Stimulated activated CD4-positive, alpha-beta T cell treated with anti-CD3 and anti-CD28 coated beads, Interleukin-1b, Interleukin-23, amount 100 ng/mL, for 24 hours (primary cell): ENCODE measurements at regions not wholly inside any gene's neighbourhood (a gene's known extent, or its start where the extent isn't known, plus 50 kb on each side); places are given as distances from the start of the nearest gene placed in this dataset.
"Not testable (repeated sequence)": the region's sequence is repeated elsewhere in the genome, so short reads cannot be mapped to it uniquely, and the experiment has no call there.

Source experiments
- DNase-seq, 4 experiments: peaks; one replicate each; pipeline ENCODE4 v3.0.0-alpha.2; 2020; ENCODE audit warnings: low read depth in 4 of 4, low spot score in 1 of 4

DNA sequence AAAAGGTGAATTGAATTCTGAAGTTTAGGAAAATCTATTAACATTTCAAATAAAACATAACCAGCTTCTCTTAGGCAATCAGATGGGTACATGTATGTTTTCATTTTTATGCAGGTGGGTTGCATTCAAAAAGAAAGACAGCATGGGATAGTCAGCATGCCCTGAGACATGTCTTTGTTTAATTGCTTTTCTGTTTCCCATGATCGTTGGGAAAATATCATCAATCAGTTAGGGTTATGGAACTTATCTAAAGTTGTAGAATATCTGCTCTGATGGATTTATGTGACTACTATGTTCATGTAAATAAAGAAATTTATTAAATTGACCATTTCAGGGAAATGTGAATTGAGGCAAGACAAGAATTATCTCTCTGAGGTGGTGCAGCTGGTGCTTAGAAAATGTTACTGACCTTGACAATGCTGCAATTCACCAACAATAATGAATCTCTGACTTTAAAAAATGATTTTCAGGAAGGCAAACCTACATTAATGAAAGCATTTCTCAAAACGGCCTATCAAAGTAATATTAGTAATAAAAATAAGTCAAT, 112.7 kb downstream of the RFPL4B start:
- no peak for DNase-seq

DNA sequence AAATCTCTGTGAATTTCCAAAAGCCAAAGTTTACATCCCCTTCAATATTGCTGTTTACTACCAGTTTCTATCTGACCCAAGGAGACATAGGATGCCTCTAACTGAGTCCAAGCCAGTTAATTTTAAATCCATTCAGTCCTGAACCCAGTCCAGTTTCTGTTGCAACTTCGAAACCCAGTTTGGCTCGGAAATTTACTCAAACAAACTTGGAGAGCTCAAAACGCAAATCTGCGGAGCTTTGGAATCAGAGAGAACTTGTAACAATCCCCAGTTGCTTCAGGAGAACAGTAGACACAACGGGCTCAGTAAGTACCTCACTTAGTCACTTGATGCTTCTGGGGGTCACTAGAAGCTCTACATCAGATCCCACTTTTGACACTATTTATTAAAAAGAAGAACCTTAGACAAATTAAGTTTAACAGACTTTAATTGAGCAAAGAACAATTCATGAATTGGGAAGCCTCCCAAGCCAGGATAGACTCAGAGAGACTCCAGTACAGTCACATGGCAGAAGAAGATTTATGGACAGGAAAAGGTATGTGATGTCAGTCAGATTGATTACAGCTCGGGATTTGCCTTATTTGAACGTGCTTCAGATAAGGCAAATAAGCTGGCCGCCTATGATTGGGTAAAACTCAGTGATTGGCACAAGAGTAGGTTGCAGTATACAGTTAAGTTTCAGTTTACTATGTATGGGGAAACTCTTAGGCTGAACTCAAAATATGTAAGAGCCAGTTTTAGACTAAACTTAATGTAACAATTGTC, 118.0 kb downstream of the RFPL4B start:
- DNase-seq, result no peak

DNA sequence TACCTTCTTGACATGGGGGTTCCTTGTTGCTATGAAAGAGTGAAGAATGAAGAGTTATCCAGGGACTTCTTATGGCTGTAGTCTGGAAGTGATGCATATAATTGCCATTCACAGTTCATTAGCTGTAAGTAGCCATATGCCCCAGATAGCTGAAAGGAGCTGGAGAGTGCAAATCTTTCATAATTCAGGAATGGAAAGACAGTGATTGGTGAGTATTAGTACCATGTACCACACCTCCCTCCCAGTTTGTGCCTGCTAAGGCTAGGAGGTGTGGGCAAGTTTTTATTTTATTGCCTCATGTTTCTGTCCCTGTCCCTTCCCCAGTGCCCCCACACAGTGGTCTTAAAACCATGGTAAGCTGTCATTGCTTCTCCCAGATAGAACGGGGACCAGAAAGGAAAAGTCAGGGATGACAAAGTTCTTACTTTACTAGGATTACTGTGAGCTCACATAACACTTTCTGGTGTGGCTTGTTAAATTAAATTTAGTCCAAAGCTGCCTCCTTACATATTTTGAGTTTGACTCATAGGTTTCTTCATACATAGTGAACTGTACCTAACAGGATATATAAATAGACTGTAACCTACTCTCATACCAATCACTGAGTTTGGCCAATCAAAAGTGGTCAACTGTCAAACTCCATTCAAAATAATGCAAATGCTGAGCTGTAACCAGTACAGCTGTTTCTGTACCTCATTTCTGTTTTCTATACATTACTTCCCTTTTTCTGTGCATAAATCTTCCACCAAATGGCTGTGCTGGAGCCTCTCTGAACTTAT, 119.4 kb downstream of the RFPL4B start:
- DNase-seq, result no peak

DNA sequence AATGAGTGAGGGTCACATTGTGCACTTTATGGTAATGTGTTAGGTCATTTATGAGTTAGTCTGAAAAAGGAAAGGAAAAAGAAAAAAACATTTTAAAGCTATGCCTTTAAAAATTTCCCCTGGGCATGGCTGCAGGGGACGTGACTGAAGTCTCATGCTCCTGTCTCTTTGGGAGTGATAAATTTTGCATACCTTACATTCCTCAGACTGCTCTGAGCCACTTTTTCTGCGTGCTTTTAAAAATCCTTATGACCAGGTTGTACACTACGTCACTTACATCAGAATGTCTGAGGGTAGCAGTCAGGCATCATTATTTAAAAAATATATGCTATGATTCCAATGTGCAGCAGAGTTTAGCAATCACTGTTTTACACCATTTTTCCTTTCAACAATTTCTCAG, 121.2 kb downstream of the RFPL4B start:
- DNase-seq, result no peak

DNA sequence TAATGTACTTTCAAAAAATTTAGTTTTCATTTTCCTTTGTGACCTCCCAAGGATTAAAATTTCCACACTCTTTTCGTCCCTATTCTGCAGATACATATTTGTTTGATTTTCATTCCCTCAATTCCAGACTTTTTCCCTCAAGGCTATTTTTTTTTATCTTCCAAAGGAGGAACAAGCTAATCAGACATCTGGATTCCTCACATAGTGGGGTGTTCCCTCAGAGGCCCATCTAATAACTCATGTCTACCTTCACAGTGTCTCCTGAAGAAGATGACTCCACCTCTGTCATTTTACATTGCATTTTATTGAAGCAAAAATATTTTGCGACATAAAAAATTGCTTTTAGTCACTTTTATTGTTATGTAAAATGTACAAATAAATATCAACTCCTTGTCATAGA, 122.2 kb downstream of the RFPL4B start:
- DNase-seq, result no peak

DNA sequence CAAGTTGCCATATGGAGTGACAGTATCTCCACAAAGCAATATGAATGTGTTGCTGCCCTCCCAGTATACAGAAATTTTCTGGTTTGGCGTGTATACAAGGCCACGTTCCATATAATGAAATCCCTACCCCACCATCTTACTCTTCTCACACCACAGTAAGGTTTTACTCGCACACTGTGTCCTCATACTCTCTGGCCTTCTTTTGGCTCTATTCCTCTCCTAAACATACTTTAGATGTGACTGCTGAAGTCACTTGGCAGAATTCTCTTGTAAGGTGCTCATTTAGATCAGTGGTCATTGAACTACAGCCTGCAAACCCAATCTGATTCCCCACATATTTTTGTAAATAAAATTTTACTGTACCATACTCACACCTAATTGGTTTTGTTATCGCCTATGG, 123.2 kb downstream of the RFPL4B start:
- no peak for DNase-seq

DNA sequence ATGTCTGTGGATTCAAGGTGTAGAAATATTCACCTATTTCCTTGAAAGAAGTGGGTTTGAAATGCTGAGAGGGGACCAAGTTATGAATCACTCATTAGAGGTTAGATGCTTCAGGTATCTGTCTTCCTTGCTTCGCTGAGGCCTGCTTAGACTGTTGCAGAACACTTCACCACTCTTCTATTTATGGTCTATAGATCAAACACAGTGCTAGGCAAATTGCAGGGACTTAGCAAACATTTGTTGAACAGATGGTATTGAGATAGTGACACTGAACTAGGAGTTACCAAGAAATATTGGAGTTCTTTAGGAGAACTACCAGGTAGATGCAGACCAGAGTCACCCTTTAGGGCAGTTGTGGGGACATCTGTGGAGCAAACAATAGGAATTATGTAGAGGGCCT, 123.8 kb downstream of the RFPL4B start:
- DNase-seq, result no peak

DNA sequence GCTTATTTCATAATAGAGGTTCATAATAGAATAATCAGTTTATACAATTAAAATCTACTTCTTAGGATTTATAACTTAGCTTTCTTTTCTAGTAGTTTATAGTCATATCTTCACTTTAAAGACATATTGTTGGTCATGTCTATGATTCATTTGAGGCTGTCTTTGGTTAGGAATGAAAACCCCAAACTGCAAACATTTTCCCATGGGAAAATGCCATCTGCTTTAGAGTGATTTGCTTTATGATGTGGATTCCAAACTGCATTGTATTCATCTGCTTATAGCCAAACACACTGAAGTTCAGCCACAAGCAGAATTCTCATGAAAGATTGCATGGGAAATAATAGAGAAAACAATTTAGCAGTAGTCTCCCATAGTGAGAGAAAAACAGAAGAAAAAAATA, 128.0 kb downstream of the RFPL4B start:
- DNase-seq, result no peak

DNA sequence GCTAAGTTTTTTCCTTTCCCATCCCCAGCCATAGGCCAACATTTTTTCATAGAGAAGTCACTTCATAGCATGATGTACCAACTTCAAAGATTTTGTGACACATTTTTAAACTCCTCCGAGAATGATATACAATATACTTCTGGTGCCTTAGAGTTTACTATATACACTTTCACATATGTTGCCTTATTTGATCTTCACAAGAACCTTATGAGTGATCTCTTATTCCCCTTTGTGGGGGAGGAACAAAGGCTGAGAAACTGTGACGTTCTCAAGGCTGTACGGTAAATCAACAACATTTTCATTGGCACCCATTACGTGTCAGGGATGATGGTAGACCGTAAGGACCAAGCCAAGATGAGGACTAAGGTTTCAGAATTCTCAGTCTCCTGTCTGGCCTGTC, 130.0 kb downstream of the RFPL4B start:
- DNase-seq, result no peak

DNA sequence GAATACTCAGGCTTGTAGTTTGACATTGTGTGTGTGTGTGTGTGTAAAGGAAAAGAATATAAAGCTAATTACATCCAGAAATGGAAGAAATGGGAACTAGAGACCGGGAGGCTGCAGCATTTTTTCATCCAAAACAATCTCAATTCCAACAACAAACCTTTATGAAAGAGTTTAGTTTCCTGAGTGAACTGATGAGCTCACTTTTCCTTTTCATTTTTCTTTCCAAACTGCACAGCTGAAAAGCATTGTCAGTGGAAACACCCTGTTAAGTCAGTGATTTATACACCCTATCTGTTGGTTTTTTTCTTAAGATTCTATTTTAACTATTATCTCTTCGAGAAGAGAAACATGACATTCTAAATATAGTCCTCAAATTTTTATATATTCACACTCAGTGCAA, 130.9 kb downstream of the RFPL4B start:
- DNase-seq, result no peak

DNA sequence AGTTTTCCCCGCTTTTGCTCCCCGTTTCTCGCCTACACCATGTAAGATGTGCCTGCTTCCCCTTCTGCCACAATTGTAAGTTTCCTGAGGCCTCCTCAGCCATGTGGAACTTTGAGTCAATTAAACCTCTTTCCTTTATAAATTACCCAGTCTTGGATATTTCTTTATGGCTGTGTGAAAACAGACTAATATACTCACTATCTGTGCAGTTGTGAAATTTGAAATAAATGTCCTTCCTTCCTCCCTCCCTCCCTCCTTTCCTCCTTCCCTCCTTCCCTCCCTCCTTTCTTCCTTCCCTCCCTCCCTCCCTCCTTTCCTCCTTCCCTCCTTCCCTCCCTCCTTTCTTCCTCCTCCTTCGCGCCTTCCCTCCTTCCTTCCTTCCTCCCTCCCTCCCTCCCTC, 132.8 kb downstream of the RFPL4B start:
- not testable (repeated sequence) for DNase-seq

DNA sequence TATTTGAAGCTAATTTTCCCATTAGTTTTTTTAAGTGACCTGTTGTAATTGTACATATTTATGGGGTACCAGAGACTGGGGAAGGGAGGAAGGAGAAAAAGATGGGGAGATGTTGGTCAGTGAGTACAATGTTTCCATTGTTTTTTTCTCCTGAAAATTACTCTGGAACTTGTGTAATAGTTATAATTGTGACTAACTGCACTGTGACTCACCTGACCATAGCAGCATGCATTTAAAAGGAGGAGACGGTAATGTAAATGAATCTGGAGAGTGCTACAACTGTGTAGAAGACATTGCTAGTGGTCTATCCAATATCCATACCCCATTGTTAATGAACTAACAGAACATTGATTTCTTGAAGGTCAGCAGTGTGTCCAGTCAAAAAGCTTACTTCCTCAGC, 133.4 kb downstream of the RFPL4B start:
- DNase-seq, result no peak

DNA sequence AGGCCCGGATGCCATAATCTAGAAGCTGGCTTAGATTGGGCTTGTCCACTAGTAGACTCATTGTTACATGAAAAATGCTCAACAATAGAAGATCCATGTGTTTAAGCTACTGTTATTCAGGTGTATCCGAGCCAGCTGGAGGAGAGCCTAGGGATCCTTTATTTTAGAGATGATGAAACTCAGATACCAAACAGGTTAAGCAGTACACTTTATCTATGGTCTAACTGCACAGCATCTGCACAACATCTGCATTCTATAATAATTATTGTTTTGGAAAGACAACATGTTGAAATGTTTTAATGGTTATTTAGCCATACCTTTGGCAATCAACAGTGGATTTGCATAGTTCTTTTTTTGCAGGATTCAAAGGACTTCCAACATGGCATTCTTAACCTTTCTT, 134.1 kb downstream of the RFPL4B start:
- DNase-seq, result no peak

DNA sequence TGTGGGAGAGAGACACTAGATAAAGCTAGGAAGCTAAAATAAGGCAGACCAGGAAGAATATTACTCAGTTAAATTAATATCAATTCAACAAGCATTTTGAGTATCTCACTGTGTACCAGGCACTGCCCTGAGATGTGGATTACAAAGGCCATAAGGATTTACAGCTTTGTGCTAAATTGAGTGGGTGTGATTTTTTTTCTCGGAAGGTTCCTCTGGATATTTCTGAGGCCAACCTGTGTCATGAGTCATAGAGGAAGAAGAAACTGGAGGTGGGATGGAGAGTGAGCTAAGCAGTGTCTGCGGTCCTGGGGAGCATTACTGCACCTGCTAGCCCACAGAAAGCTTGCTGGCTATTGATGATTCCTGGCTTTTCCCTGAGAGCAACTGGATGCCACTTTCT, 135.2 kb downstream of the RFPL4B start:
- no peak for DNase-seq

DNA sequence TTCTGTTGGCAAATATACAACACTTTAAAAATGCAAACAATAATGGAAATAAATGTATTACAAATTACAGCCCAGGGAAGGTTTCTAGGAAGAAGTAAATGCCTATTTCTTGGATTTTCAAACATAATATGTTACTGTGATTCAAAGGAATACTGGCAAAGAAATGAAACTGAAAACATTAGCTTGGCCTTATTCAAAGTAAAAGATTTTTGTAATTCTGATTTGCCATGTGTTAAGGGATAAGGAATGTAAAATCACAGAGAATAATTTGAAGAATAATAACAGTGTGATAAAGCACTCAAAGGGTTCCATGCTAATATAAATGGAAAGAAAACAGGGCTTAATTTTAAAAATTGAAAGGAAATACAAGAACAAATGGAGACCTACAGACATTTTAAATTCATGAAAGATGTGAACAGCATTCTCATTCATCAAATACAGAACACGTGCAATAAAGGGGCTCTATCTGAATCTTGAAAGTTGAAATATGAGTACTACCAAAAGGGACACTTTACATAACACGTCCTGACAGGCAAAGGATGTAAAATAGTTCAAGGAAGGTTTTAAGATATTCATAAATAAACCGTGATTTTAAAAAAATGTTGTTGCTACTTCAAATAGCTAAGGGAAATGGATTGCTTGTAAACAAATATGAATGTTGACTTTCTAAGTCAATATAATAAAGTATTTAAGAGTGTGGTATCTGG, 138.1 kb downstream of the RFPL4B start:
- DNase-seq, result no peak

DNA sequence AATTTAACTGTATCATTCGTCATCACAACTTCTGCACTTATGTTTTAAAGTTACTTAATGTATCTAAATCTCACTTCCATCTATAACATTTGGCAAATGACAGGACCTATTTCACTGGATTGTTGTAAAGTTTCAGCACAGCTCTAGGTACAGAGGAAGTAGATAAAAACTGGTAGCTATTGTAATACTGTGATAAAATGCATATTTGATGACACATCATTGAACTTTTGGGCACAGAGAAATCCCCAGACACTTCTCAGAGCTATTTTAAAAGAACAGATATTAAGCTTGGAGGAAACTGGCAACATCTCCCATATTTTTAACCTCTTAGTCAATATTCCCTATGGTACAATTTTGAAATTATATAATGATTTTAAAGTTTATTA, 138.7 kb downstream of the RFPL4B start:
- DNase-seq, result no peak

DNA sequence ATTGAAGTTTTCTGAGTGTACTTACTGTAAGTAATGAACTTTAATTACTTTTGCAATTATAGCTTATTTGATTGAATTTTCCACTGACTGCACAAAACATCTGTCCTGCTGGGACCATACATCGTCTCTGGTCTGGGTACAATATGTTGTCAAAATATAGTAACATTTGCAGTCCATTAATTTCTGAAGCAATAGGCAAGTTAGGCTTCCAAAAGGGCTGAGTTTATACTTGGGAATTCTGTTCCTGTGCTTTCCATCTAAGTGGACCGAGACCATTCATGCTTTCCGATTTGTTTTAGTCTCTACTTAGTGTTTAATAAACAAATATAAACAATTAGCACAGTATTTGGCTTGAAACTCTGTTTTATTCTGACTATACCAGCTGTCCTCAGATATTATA, 139.3 kb downstream of the RFPL4B start:
- no peak for DNase-seq

DNA sequence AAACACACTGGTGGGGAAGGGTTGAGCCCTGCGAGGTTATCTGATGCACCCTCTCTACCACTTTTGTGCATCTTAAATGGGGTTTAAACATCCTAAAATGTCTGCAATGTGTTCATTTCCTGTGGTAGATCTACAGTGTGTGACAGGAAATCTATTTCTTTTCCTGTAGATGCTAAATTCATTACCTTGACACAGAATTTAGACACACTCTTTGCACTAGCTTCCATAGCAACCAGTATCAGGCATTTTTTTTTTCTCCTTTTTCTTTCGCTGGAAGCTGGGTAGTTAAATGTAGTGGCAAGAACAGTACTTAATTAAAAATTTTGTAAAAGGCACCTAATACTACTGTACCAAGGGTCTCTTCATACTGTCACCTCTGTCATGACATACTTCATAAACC, 141.1 kb downstream of the RFPL4B start:
- no peak for DNase-seq

DNA sequence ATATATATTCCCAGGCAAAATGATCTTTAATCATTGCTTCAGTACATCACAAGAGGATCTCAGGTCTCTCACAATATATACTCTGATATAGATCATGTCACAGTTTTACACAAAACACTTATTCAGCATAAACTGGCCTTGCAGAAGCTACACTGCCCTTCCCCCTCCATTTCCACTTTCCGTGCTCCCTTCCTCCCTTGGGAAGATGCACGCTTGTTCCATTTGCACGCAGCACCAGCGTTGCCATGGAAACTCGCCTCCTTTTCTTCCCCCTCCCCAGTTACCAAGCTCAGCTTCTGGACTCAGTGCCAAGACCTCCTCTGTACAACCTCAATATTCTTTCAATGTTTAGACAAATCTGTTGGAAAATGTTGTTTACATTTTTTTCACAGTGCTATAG, 154.6 kb downstream of the RFPL4B start:
- DNase-seq, result no peak

DNA sequence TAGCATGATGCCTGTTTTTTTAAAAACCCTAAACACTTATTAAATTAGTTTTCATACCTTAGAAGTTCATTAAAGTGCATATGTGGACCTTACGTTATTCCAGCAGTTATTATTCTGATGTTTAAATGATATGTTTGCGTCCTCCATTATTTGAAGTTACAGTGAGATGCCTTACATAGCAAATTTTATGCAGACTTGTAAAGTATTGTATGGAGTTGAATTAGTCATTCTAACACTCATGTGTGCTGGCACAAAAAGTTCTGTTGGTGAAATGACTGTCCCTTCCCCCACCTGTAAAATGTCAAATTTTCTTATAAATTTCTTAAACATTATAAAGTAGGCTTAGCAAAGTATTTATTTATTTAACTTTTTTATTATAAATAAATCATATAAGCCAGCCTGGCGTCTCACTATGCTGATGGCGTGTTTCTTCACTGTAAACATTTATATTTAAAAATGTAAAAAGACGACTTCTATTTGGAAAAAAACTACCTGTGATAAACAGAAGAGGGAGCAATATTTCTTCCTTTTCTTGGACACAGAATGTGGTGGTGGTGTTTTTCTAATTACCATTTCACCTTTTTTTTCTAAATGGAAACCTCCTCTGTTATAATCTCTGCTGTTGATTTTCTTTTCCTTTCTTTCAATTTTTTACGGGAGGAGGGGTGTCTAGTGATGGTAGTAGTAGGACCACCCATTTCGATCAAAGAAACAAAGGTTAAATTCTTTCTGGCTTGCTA, 155.4 kb downstream of the RFPL4B start:
- DNase-seq, result no peak

DNA sequence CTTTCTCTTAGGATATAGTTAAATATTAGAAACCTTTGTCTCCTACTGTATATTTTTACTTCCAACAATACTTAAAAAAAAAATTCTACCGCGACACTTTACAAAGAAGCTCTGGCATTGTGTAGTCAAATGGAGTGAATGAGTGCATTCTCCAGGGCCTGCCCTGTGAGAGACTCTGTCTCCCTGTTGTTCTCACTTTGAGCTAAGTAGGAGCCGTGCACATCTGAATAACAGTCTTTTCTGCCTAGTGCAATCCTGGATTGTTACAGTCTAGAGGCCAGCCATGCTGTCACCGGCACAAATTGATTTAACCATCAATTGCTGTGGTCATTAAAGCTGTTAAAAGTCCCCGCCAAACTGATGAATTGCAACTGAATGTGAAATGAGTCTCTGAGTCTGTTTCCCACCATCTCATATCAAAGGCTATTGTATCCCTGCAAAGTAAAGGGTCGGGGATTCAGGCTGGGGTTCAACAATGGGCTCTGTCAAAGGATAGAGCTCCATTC, 156.0 kb downstream of the RFPL4B start:
- no peak for DNase-seq
